Mesothelial cell of epicardium (in vitro differentiated cells): ENCODE measurements at regions not wholly inside any gene's neighbourhood (a gene's known extent, or its start where the extent isn't known, plus 50 kb on each side); places are given as distances from the start of the nearest gene placed in this dataset.
"Not testable (repeated sequence)": the region's sequence is repeated elsewhere in the genome, so short reads cannot be mapped to it uniquely, and the experiment has no call there.

Experiments used
- DNase-seq, 2 experiments: peaks; one replicate each; pipeline ENCODE4 v3.0.0; 2021; ENCODE audit warnings: low spot score in 2 of 2; ENCODE audit not compliant: unreplicated experiment in 2 of 2
- H3K27ac Mint-ChIP-seq: 2 replicates; pipeline ENCODE4 v1.8.0; 2021; ENCODE audit warnings: mixed read lengths
- H3K27me3 Mint-ChIP-seq: 2 replicates; pipeline ENCODE4 v1.8.0; 2021; ENCODE audit warnings: low read depth, mixed read lengths
- H3K36me3 Mint-ChIP-seq: 2 replicates; pipeline ENCODE4 v1.8.0; 2021; ENCODE audit warnings: mixed read lengths
- H3K4me1 Mint-ChIP-seq: 2 replicates; pipeline ENCODE4 v1.8.0; 2021; ENCODE audit warnings: mixed read lengths
- H3K4me3 Mint-ChIP-seq: 2 replicates; pipeline ENCODE4 v1.8.0; 2021; ENCODE audit warnings: mild to moderate bottlenecking, moderate library complexity, mixed read lengths
- H3K9me3 Mint-ChIP-seq: 2 replicates; pipeline ENCODE4 v1.8.0; 2021; ENCODE audit warnings: mixed read lengths
- CTCF ChIP-seq: fragments of 200-600 bp; sonication (generic); IDR thresholded peaks from one replicate; pipeline ENCODE4 v1.5.0; 2021; ENCODE audit warnings: antibody characterized with exemption; ENCODE audit not compliant: unreplicated experiment

- no peaks in the 10 kb centered on the region for H3K36me3 Mint-ChIP-seq
- no peaks in the 10 kb centered on the region for H3K27me3 Mint-ChIP-seq
- no peak overlapping the region for H3K27ac Mint-ChIP-seq
- no peaks in the 10 kb centered on the region for H3K4me1 Mint-ChIP-seq
- peaks cover 4% of the 10 kb centered on the region for H3K9me3 Mint-ChIP-seq
- no peak for TF ChIP-seq CTCF
- H3K4me3 Mint-ChIP-seq = no peak overlapping the region
- no peak for DNase-seq
Measured at GRCh38 chr1:96464522-96464921, 257.1 kb upstream of the PTBP2 start.

- Mint-ChIP-seq H3K4me3 (no peak overlapping the region), H3K27ac (no peak overlapping the region), H3K27me3 (no peaks in the 10 kb centered on the region), H3K9me3 (peaks cover 4% of the 10 kb centered on the region), H3K4me1 (no peaks in the 10 kb centered on the region), H3K36me3 (no peaks in the 10 kb centered on the region)
- DNase-seq = no peak
- TF ChIP-seq CTCF = no peak
Measured at GRCh38 chr1:96464991-96465390, 256.6 kb upstream of the PTBP2 start.

GRCh38 chr1:96465441-96465840, 256.1 kb upstream of the PTBP2 start:
- no peak overlapping the region for H3K4me3 Mint-ChIP-seq
- no peak for TF ChIP-seq CTCF
- no peaks in the 10 kb centered on the region for H3K4me1 Mint-ChIP-seq
- H3K27ac Mint-ChIP-seq = no peak overlapping the region
- H3K27me3 Mint-ChIP-seq = no peaks in the 10 kb centered on the region
- no peaks in the 10 kb centered on the region for H3K36me3 Mint-ChIP-seq
- peaks cover 4% of the 10 kb centered on the region for H3K9me3 Mint-ChIP-seq
- DNase-seq = no peak

- no peaks in the 10 kb centered on the region for H3K27me3 Mint-ChIP-seq
- peaks cover 2% of the 10 kb centered on the region for H3K36me3 Mint-ChIP-seq
- H3K27ac Mint-ChIP-seq = no peak overlapping the region
- no peak overlapping the region for H3K4me3 Mint-ChIP-seq
- DNase-seq = no peak
- peaks cover 14% of the 10 kb centered on the region for H3K9me3 Mint-ChIP-seq
- TF ChIP-seq CTCF = no peak
- H3K4me1 Mint-ChIP-seq = no peaks in the 10 kb centered on the region
Measured at GRCh38 chr1:96466842-96467241, 254.7 kb upstream of the PTBP2 start.

- not testable (repeated sequence) for H3K27me3 Mint-ChIP-seq, H3K4me3 Mint-ChIP-seq, H3K27ac Mint-ChIP-seq, H3K36me3 Mint-ChIP-seq, DNase-seq, H3K4me1 Mint-ChIP-seq
- peaks cover 16% of the 10 kb centered on the region for H3K9me3 Mint-ChIP-seq
Measured at GRCh38 chr1:96469726-96470125, 251.9 kb upstream of the PTBP2 start.

GRCh38 chr1:96472471-96472870, 249.1 kb upstream of the PTBP2 start:
- TF ChIP-seq CTCF = no peak
- peaks cover 16% of the 10 kb centered on the region for H3K9me3 Mint-ChIP-seq
- peaks cover 4% of the 10 kb centered on the region for H3K27me3 Mint-ChIP-seq
- H3K4me1 Mint-ChIP-seq = peaks cover 20% of the 10 kb centered on the region
- H3K36me3 Mint-ChIP-seq = peaks cover 2% of the 10 kb centered on the region
- no peak overlapping the region for H3K27ac Mint-ChIP-seq
- DNase-seq = no peak
- H3K4me3 Mint-ChIP-seq = no peak overlapping the region
